Osteocyte (in vitro differentiated cells): ENCODE measurements at regions not wholly inside any gene's neighbourhood (a gene's known extent, or its start where the extent isn't known, plus 50 kb on each side); places are given as distances from the start of the nearest gene placed in this dataset.

Experiments
- DNase-seq: peaks from one replicate; pipeline ENCODE4 v3.0.0; 2021; ENCODE audit warnings: mixed read lengths; ENCODE audit not compliant: unreplicated experiment; ENCODE audit errors: extremely low spot score
- H3K27ac Mint-ChIP-seq: one replicate; pipeline ENCODE4 v1.8.0; 2021; ENCODE audit warnings: mild to moderate bottlenecking, mixed read lengths; ENCODE audit not compliant: unreplicated experiment
- H3K27me3 Mint-ChIP-seq: one replicate; pipeline ENCODE4 v1.8.0; 2021; ENCODE audit warnings: mixed read lengths; ENCODE audit not compliant: unreplicated experiment
- H3K36me3 Mint-ChIP-seq: one replicate; pipeline ENCODE4 v1.8.0; 2021; ENCODE audit warnings: mixed read lengths; ENCODE audit not compliant: unreplicated experiment
- H3K4me1 Mint-ChIP-seq: one replicate; pipeline ENCODE4 v1.8.0; 2021; ENCODE audit warnings: mixed read lengths; ENCODE audit not compliant: unreplicated experiment
- H3K4me3 Mint-ChIP-seq: one replicate; pipeline ENCODE4 v1.8.0; 2021; ENCODE audit warnings: mild to moderate bottlenecking, moderate library complexity, mixed read lengths; ENCODE audit not compliant: unreplicated experiment
- H3K9me3 Mint-ChIP-seq: one replicate; pipeline ENCODE4 v1.8.0; 2021; ENCODE audit warnings: mixed read lengths; ENCODE audit not compliant: unreplicated experiment
- TF ChIP-seq, protein P1 (sequence below): fragments of 200-600 bp; sonication (generic); IDR thresholded peaks from 2 replicates; pipeline ENCODE4 v1.5.0; 2021; ENCODE audit warnings: antibody characterized with exemption, mild to moderate bottlenecking, moderate library complexity

DNA sequence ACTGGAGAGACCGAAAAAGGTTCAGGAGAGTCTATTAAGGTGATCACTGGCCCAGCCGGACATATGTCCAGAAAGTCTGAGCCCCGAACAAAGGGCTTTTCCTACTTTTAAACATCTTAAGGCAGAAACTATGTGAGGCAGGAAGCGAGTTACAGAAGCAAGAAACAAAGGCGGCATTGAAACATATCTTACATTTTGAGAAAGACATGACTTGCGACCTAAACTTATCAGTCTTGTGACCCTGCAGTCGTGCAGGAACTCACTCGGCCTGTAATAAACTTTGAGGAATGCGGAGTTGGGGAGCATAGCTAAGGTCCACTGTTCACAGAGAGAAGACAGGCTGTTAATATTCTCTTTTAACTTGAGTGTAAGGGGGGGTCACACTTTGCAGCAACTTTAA, 158.7 kb downstream of the TBX22 start:
- no peak overlapping the region for H3K4me3 Mint-ChIP-seq
- TF ChIP-seq, protein P1, sequence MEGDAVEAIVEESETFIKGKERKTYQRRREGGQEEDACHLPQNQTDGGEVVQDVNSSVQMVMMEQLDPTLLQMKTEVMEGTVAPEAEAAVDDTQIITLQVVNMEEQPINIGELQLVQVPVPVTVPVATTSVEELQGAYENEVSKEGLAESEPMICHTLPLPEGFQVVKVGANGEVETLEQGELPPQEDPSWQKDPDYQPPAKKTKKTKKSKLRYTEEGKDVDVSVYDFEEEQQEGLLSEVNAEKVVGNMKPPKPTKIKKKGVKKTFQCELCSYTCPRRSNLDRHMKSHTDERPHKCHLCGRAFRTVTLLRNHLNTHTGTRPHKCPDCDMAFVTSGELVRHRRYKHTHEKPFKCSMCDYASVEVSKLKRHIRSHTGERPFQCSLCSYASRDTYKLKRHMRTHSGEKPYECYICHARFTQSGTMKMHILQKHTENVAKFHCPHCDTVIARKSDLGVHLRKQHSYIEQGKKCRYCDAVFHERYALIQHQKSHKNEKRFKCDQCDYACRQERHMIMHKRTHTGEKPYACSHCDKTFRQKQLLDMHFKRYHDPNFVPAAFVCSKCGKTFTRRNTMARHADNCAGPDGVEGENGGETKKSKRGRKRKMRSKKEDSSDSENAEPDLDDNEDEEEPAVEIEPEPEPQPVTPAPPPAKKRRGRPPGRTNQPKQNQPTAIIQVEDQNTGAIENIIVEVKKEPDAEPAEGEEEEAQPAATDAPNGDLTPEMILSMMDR, result no peak
- H3K4me1 Mint-ChIP-seq, result no peaks in the 10 kb centered on the region
- no peaks in the 10 kb centered on the region for H3K36me3 Mint-ChIP-seq
- peaks cover 47% of the 10 kb centered on the region for H3K9me3 Mint-ChIP-seq
- H3K27me3 Mint-ChIP-seq, result no peaks in the 10 kb centered on the region
- H3K27ac Mint-ChIP-seq, result no peak overlapping the region
- no peak for DNase-seq

DNA sequence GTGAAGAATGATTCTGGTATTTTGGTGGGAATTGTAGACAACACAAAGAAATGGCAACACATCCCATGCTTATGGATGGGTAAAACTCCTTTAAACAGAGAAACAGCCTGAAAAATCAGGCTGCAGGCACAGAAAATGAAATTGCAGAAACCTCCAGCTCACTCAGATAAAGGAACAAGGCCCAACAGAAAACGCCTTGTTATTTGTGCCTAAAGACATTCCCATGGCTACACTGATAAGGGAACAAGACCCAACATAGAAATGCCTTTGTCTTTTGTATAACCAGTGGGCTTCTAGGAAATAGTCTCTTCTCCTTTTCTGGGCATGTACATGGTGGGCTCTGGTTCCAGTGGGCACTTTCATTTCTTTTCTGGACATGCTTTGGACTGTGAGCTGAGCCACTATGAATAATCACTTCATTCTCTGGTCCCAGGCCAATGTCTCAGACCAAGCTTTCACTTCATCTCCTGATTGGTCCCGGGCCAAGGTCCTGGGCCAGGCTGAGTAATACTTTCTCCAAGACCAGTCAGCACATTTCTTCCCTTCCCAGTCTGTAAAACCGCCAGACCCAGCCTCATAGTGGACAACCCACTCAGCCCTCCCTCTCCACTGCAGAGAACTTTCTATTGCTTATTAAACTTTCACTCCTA, 160.5 kb downstream of the TBX22 start:
- no peak overlapping the region for H3K4me3 Mint-ChIP-seq
- no peaks in the 10 kb centered on the region for H3K27me3 Mint-ChIP-seq
- peaks cover 45% of the 10 kb centered on the region for H3K9me3 Mint-ChIP-seq
- no peaks in the 10 kb centered on the region for H3K4me1 Mint-ChIP-seq
- no peaks in the 10 kb centered on the region for H3K36me3 Mint-ChIP-seq
- no peak overlapping the region for H3K27ac Mint-ChIP-seq
- DNase-seq, result no peak
- TF ChIP-seq, protein P1, result no peak

DNA sequence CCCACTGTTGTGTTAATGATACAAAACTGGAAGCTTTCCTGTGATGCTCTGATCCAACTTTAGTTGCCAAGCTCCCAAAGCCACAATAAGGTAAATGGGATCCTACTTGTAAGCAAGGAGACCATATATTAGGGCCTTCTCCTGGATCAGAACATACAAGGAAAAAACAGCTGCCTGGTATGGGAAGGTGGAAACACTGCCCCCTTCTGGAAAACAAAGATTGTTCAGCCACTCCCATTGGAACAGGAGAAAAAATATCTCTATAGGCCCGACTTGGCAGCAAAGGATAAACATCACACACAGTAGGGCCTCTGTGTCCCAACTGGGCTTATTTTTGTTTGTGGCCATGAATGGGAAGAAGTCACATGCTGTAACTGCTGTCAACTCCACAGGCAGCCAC, 166.5 kb downstream of the TBX22 start:
- DNase-seq, result no peak
- no peak overlapping the region for H3K4me3 Mint-ChIP-seq
- no peak overlapping the region for H3K27ac Mint-ChIP-seq
- H3K4me1 Mint-ChIP-seq, result no peaks in the 10 kb centered on the region
- H3K36me3 Mint-ChIP-seq, result no peaks in the 10 kb centered on the region
- H3K27me3 Mint-ChIP-seq, result no peaks in the 10 kb centered on the region
- TF ChIP-seq, protein P1, result no peak
- peaks cover 35% of the 10 kb centered on the region for H3K9me3 Mint-ChIP-seq

DNA sequence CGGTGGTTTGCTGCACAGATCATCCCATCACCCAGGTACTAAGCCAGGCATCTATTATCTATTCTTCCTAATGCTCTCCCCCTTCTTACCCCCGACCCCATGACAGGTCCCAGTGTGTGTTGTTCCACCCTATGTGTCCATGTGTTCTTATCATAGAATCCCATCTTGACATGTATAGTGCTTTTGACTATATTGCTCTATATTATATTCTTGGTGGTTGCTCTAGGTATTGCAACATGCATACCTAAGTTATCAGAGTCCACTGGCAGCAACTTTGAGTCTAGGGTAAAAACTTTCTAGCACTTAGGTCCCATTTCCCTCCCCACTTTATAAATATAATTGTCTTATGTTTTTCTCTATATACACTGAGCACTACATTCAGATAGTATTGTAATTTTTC, 170.3 kb downstream of the TBX22 start:
- Mint-ChIP-seq H3K27me3 (no peaks in the 10 kb centered on the region), H3K27ac (no peak overlapping the region), H3K4me1 (no peaks in the 10 kb centered on the region), H3K36me3 (no peaks in the 10 kb centered on the region), H3K4me3 (no peak overlapping the region), H3K9me3 (peaks cover 31% of the 10 kb centered on the region)
- no peak for DNase-seq
- TF ChIP-seq, protein P1, result no peak

DNA sequence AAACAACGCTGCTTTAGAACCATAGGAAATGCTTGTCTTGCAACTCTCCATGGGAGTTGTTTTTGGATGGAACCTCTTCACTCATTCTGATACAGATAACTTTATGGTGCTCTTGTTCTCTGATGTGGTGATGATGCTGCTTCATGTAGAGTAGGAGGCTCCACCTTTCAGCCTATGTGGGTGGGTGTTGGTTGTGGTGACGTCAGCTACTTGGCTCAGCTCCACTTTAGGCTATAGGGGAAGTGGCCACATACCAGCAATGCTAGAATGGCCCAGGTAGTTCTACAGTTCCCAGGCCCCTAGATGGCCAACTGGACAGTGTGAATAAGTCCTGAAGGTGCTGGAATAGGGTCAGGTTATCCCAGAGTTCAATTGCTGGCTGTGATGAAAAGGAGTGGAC, 192.1 kb downstream of the TBX22 start:
- Mint-ChIP-seq H3K9me3 (peaks cover 60% of the 10 kb centered on the region), H3K4me1 (no peaks in the 10 kb centered on the region), H3K4me3 (no peak overlapping the region), H3K36me3 (no peaks in the 10 kb centered on the region), H3K27me3 (no peaks in the 10 kb centered on the region), H3K27ac (no peak overlapping the region)
- TF ChIP-seq, protein P1, result no peak
- DNase-seq, result no peak
